ENCODE measurements at regions not wholly inside any gene's neighbourhood (a gene's known extent, or its start where the extent isn't known, plus 50 kb on each side); places are given as distances from the start of the nearest gene placed in this dataset.

DNA sequence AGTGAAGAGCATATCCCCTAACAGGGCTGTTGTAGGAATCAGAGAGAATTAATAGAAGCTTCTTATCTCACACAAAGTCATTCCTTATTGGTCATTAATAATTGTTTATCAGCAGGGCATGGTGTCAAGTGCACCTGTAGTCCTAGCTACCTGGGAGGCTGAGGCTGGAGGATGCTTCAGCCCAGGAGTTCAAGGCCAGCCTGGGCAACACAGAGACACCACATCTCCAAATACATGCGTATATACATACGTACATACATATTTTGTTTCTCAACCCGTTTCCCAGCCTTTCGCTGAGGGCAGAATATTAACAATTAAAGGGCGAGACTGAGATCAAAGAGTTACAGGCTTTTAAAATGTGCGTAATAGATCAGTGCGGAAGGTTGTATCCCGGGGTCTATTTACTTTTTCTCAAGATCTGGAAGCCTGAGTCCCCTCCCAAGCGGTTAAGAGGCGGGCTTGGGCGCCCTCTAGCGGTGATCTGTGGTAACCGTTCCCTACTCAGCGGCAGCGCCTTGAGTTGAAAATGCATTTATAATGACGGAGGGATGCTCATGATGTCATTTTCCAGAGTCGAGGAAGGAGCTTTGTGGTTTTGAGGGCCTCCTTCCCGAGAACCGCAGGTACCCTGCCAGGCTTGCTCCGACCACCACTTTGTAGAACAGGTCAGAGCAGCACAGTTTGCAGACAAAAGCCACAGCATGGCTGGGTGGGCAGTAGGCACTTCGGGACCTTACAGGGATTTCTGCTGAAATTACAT, 169.6 kb upstream of the GPR12 start:
- DNase-seq, result peak; percentile 90

DNA sequence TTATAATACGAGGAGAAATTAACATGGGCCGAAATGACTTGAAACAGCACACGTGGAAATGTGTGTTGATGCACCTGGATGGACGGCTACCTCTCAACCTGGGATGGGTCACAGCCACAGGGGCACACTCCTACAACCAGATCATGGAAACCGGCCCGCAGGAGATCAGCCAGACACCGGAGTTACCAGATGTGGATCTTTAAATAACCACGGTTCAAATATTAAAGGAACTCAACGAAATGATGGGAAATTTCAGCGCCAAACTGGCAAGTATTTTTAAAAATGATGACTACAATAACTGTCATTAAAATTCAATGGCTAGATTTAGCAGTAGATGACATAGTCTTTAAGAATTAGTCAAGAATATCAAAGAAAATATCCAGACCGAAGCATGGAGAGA, 166.9 kb upstream of the GPR12 start:
- no peak for DNase-seq

DNA sequence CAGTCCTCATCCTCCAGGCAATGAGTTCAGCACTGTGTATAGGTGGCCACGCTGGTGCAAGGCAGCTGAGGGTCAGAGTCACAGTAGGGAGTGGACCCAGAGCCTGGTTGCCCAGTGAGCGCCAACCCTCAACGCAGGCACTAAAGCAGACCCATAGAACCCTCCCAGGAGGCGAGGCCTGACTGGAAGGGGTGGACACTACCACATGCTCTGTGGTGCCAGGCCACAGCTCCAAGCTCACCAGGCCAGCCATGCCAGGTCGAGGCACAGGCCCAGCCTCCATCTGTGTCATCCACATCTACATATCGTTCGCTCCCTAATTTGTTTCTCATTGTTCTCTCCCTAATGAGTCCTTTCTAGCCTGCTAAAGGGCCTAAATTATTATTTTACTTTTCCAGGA, 165.8 kb upstream of the GPR12 start:
- DNase-seq, result no peak

DNA sequence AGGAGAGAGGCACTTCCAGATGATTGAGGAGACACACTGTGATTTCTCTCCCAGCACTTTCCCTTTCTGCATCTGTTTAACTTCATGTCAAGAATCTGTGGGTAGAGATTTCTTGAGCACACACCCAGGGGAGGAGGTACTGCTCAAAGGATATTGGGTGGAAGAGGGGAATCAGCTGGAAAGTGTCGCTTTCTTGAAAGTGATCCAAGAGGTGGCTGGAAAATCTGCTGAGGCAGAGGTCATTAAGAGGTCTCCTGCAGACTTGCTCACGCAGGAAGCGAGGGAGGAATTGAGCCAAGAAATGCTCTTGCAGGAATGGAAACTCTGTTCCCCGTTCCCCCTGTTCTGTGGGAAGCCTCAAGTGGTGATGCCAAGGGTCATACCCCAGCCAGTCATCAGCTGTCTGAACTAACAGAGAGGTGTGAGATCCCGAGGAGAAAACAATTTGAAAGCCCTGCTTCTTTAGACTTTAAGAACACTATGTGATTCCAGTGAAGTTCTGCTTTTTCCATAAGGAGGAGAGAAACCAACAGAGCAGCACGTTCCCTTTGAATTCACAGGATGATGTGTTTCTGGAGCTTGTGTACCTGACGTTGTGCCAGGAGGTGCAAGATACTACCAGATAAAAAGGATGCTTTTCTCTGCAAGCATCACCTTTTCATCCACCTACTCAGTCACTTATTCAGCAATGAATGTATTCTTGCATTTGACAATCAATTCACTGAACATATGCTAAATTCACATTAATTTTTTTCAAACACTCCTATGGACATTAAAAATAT, 163.4 kb upstream of the GPR12 start:
- DNase-seq, result no peak

DNA sequence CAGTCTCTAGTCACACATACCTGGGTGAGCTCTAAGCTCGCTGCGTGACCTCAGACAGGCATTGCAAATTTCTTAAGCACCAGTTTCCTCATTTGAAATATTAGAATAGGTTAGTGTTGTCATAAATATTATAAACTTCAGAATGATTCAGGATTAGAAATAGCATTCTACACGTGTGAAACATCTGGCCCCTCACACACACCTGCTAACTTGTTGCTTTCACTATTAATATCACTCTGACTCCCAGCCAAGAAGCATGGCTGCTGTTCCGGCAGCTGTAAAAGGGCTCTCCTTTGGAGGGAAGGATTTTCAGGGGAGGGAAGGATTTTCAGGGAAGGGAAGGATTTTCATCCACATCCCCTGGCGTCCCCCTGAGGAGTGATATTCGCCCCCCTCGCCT, 161.3 kb upstream of the GPR12 start:
- no peak for DNase-seq

DNA sequence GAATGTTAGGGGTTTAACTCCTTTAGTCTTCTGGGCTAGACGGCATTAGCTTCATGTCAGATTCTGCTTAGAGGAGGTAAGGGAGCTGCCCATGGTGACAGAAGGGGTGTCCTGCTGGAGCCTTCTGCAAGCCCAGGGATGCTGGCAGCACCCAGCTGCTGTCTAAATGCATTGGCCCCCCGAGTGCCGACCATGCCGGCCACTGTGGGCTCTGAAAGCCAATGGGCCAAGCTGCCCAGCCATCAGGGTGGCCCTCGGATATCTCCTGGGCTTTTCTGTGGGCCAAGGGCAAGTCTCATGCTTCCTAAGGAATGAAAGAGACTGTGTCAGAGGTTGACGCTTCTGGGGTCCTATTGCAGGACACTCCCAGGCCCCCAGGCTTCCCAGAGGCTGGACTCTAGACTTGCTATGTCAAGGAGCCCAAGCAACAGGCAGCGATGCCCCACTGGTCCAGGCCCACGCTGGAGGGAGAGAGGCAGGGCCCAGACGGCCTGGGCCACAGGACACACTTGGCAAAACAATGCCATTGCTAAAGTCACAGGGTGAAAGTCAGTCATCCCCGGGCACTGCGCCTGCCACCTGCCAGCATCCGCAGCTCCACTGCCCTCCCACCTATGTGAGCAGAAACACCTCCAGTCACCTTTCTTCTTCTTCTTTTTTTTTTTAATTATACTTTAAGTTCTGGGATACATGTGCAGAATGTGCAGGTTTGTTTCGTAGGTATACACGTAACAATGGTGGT, 160.2 kb upstream of the GPR12 start:
- no peak for DNase-seq

DNA sequence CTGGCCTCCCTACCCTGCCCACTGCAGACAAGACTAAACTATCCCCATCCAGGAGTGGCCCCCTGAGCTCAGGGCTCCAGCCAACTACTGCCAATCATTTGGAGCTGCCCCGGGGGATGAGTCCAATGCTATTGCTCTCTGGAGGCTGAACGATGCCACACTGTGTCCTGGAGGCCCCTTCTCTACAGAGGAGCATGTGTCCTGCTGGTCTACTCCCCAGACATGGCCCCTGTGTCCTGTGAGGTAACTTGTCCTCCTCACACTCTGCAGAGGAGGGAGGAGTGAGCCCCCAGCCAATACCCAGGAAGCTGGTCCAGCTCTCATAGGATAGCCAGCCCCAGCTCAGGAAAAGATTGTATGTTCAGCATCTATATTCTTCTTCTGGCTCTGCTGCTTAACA, 159.1 kb upstream of the GPR12 start:
- no peak for DNase-seq

DNA sequence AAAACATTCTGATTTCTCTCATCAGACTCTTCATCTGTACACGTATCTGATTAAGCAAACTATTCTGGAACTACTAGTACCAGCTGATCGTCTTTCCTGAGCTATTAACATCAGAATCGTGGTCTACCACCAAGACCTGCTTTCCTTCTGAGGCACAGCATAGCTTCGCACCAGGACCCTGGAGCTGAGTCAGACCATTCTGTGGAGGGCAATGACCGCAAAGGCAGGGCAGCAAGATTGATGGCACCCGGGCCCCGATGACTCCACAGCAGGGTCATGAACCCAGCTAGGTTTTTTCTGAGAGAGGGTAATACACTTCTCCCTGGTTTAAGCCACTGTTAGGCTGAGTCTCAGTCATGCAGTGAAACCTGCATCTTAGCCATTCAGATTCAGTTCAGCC, 158.7 kb upstream of the GPR12 start:
- no peak for DNase-seq

DNA sequence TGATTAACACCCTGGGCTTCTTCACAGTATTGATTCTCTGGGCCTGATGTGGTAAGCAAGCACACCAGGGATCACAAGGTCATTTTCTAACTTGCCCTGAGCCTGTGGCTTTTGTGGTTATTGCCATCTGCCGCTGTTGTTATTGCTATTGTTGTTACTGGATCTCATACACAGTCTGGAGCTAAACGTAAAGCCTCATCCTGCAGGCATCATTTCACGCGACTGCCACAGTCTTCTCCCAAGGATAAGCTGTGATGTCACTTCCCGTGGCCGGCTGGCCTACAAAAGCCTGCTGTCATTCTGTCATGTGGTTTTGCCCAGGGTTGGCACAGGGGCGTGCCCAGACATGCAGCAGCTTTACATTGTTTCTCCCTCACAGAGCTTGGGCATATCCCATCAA, 154.0 kb upstream of the GPR12 start:
- peak; percentile 65 for DNase-seq

DNA sequence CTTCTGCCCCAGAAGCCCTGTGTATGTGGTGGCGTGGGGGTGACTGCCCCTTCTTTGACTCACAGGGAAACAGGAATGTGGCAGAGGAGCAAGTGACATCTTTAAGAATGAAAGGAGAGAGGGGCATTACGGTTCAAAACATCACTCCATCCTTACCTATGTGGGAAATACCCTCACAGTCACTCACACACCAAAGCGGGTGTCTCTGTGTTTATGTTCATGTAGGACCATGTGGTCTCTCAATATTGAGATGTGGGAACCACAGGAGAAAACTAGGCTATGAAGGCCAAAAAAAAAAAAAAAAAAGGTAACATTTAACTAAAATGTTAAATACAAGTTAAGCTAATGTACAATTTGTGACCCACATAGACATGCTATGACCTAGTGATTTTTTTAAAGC, 153.6 kb upstream of the GPR12 start:
- no peak for DNase-seq

DNA sequence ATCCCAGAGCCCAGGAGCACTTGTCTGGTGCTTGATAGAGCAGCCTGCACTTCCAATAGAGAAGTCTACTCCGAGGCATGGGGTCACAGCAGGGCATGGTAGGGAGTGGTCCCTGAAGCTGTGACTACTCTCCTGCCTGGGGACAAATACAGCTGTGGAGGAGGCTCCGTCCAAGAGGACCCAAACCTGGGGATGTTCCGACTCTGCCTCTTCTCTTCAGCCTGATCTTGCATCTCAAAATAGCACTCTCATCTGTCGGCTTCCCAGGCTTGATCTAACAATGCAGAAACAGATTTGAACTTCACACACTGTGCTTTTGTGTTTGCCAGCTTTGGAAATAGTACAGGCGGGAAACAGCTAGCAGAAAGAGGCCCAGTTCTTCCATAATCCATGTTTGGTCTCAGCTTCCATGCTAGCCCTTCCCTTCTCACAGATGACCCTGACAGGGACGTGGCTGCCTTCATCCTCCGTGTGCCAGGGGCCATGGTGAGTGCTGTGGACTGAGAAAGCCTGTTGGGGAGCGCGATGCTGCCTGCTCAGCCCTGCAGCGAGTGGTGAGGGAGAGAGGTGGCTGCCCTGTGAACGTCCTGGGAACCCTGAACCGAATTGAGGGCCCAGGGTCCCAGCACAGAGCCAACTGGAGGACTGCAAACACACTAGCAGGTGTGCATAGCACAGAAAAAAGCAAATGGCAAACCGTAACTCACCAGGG, 150.3 kb upstream of the GPR12 start:
- no peak for DNase-seq

DNA sequence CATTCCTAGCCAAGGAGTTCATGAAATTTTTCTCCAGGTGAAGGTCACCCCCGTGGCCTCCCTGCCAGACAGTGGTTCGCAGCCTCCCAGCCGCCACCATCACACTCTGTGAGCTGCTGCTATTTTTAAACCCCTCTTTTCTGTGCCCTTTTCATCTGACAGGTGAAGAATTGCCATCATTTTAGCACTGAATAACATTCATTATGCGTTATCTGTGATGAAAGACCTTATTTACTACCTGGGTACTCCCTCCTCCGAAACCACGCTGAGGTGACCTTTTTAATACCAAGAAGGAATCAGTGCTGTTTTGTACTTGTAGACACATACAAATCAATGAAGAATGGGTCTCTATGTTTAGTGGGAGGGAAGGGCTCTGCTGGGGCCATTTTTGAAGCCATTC, 148.9 kb upstream of the GPR12 start:
- no peak for DNase-seq

DNA sequence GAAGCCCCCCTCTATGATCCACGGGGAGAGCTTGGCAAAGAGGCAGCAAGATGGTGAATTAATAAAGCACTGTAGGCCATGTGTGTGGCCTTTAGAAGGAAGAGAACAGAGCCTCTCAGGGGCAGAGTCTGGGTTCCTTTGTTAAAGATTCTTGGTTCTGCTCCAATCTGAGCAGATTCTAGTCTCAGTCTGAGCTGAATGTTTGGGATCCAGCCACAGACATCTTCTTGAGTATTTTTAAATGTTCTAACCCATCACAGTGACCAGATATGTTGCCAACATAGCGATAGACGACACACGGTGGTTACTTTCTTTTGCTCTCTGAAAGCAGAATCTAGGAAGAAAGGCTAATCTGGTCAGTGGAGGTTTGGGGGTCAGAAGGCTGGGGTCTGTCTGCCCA, 147.5 kb upstream of the GPR12 start:
- DNase-seq, result no peak

DNA sequence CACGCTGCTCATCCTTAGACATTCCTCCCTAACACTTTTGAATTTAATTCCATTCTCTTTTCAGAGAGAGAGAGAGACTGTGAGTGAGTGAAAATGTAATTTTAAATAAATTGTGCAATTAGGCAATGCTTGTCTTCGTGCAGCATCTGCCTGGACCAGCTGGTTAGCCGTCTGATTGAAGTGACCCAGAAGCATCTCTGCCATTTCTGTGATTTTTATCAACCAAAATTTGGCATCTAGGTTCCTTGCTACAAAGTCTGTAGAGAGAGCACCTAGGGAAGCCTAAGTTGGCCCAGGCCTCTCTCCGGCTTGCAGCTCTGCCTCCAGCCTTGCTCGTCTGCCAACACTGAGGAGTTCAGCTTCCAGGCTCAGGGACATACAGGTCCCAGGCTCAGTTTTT, 138.6 kb upstream of the GPR12 start:
- DNase-seq, result no peak

DNA sequence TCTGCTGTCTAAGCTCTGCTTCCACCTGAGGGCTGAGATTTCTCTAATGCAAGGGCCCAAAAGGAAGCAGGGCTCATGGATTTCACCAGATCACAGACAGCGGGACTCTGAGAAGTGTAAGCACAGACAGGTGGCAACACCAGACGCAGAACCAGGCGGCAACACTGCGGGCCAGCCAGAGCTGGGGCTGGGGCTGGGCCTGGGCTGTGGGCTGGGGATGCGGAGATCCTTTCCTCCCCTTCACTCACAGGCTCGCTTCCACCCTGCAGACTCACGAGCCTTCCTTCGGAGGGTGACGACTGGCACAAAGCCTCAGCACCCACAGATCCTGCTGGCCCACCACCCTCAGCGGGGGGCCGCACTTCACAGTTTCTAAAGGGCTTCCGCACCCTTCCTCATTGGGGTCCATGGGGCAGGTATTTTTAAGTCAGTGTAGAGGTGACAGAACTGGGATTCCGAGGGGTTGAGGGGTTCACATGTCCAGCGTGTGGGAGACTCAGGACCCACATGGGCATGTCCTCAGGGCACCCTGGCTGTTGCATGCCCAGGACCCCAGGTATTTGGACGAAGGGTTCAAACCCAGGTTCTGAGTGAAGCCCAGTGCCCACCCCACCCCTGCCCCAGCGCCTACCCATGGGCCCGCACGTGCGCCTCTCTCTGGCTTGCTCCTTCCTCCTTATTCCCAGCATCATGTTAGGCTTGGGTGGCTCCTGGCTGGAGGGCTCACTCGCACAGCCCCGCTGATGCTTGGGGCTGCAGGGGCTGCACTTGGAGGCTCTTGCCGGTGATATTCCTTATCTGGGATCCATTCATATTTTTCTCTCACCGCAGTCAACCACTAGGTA, 137.3 kb upstream of the GPR12 start:
- DNase-seq, result peak; percentile 52

DNA sequence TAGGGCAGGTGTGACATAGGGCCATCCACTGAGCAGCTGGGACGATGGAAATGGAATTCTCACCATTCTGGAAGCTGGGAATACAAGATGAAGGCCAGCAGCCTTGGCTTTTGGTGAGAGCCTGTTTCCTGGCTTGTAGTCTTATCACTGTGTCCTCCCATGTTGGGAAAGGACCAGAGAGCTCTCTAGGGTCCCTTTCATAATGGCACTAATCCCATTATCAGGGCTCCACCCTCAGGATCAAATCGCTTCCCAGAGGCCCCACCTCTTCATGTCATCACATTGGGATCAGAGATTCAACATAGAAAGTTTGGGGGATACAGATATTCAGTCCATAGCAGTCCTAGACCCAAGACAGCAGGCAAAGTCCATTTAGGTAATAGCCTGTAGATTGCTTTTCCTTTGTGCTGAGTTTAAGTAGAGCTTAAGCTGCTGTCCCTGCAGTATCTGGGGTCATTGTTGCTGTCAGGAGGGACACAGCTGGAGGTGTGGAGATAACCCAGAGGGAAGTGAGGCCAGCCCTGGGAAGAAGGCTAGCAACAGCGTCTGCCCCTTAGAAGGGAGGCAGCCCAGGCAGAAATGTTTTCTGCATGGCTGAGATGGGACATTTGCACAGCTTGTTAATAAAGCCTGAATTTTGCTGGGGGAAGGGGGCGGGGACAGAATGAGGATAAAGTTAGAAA, 136.5 kb upstream of the GPR12 start:
- peak; percentile 84 for DNase-seq

DNA sequence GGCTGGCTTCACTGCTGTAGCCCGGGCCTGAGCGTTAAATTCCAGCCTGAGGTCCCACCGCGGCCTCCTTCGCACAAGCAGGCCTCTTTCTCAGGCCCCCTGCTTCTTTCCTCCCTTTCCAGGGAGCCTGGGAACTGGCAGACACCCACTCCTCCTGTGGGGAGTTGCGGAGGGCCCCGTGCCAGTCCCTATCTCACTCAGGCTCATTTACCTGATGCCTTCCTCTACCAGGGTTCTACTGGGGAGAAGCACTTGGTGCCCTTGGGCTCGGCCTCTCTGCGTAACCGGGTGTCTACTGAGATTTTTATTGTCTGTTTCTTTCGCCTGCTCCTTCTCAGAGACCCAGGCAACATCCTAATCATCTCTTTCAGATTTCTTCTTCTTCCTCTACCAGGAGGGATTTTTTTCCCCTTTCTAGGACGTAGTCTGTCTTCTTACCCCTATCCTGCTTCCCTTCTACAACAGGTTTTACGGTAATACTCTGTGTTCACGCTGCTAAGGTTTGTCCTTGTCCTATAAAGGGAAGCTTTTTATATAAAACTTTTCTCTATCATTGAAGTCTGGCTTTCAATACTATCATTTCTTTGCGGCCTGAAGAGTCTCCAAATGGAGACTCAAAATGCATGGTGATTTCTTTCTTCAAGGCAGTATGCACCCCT, 135.4 kb upstream of the GPR12 start:
- DNase-seq, result no peak

DNA sequence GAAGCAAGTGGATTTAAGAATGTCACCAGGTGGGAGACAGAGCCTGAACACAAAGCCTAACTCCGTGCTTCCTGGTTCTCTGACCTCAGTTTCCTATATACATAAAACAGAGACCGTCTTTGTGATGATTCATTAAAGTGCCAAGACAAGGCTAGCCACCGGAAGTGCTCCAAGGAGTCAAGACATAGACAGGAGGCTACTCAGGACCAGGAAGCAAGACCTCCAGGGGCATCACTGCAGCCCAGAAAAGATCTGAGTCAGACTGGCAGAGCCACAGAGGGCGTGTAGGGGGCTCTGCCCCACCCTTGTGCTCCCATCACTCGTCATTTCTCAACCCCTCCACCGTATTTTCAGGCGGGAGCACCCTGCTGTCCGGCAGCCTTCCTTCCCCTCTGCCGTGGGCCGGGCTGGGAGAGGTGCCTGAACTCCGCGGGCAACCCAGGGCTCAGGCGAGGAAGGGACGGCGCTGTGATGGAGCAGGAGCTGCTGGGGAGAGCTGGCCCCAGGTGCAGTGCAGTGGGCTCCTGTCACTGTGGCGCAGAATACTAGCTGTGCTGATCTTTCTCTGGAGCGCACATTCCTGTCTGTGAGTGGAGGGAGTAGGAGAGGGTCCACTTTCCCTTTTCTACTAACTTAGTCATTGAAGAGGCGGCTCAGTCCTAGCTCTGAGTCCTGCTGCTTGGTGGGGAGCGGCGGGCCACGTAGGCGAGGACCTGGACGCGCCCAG, 134.7 kb upstream of the GPR12 start:
- DNase-seq, result no peak

DNA sequence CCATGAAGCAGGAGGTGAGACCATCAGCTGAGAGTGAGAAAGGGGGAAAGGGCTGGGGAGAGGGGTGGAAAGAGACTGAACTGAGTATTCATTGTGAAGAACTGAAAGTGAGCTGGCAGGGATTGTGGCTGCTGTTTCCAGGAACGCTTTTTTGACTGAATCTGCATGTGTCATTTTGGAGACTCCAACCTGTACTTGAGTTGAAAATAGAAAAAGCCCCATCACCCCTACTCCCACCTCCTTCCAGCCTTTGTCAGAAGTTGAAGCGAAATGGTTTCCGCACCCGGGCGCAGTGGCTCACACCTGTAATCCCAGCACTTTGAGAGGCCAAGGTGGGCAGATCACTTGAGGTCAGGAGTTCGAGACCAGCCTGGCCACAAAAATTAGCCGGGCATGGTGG, 128.0 kb upstream of the GPR12 start:
- DNase-seq, result no peak

DNA sequence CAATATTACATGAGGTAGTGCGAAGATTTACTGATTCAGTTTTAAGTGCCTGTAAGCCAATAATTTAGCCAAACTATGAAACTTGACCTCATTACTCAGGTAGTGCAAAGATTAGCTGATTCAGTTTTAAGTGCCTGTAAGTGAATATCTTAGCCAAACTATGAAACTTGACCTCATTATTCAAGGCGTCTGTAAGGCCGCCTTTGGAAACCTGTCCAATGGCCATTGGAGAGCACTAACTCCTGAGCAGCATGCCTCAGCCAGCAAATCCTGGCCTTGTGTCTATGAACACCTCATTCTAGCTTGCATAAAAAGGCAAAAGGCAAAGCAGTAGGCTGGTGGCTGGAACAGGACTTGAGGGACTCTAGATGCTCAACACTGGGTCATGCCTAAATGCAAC, 127.0 kb upstream of the GPR12 start:
- no peak for DNase-seq
